IPS-NIHi11 (cell line): ENCODE measurements at regions not wholly inside any gene's neighbourhood (a gene's known extent, or its start where the extent isn't known, plus 50 kb on each side); places are given as distances from the start of the nearest gene placed in this dataset.
"Not testable (repeated sequence)": the region's sequence is repeated elsewhere in the genome, so short reads cannot be mapped to it uniquely, and the experiment has no call there.

ENCODE experiments used
- DNase-seq: peaks from one replicate; pipeline ENCODE4 v3.0.0; 2012; ENCODE audit warnings: mixed read lengths, low spot score

DNA sequence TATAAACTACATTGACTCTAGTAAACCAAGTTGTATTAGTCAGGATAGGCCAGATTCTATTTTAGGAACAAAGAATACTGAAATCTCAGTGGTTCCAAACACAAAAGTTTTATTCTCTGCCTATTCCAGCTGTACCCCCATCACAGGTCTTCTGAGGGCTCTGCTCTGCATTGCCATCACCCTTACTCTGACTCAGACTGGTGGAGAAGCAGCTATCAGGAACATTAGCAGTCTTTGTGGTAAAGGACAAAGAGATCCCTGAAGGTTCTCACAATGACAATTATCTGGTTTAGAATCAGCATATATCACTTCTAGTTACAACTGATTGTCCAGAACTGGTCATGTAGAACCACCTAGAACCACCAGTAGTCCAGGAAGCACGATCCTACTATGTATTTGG lies 251.1 kb downstream of the GLUD2 start:
- no peak for DNase-seq

GRCh38 chrX:121301356-121301755 lies 253.9 kb downstream of the GLUD2 start:
- no peak for DNase-seq

DNA sequence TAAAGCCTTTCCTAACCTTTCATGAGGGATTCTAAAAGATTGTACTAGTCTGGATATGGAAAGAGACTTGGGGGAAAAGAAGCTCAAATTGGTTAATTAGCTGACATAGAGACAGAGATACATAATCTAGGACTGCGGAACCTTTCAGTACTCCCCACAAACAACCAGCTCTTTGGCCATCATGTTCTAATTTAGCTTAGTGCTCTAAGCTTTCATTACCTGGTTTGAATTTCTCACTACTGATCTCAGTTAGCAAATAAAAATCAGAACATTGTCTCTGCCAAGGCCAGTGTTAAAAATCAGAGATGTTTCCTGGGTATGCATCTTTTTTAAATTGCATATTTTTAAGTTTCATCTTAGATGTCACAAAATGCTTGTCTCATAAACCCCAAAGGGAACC lies 254.4 kb downstream of the GLUD2 start:
- no peak for DNase-seq

- no peak for DNase-seq
Observed at GRCh38 chrX:121307449-121307848, 260.0 kb downstream of the GLUD2 start.

GRCh38 chrX:121308276-121308805 lies 260.9 kb downstream of the GLUD2 start:
- peak; percentile 26 for DNase-seq

- DNase-seq, result no peak
Observed at GRCh38 chrX:121310820-121311219, 263.4 kb downstream of the GLUD2 start.

DNA sequence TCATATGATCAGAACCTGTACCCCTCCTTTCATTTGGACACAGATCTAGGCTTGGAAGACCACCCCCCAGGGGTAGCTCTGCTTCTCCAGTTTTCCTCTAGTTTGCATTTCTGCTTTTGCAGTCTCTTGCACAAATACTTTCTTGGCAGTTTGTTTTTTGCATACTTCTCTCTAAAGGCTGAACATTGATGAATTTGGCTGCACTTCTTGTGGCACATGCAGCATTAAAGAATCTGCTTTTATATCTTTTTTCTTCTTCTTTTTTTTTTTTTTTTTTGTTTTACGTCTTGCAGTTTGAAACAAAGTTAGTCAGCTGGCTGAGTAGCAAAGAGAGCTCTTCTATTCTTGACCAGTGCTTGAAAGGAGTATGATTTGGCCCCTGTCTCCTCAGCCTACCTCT lies 273.0 kb downstream of the GLUD2 start:
- no peak for DNase-seq

DNA sequence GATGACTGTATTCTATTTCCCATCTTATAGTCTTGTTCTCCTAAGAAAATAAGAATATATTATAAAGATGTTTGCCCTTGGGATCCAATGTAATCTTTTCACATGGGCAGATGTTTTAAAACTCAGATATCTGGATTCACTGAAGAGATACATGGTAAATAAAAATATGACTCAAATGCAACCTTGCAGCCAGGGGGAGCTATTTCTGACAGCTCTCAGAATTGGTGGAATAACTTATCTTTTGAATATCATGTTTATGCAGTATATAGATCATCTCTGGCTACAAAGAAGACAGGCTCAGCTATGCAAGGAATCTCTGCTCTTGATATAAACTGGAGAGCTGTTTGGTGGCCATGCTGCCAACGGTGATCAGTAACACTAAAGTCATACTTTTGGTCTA lies 274.7 kb downstream of the GLUD2 start:
- no peak for DNase-seq

DNA sequence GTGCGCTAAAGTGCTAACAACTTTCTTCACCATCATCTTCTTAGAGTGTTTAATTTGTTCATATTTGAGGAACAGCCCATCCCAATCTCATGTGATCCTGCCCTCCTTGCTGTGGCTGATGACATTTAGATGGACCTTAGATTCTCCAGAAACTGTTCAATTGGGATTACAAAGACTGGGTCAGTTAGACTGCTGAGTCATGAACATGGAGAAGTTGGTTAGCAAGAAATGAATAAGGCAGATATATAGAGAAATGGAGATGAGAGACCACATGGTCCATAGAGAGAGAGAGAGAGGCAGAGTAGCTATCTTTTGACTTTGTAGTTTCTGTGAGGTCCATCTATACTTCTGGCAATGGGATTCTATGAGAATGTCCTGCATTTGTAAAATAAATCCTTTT lies 275.9 kb downstream of the GLUD2 start:
- no peak for DNase-seq

DNA sequence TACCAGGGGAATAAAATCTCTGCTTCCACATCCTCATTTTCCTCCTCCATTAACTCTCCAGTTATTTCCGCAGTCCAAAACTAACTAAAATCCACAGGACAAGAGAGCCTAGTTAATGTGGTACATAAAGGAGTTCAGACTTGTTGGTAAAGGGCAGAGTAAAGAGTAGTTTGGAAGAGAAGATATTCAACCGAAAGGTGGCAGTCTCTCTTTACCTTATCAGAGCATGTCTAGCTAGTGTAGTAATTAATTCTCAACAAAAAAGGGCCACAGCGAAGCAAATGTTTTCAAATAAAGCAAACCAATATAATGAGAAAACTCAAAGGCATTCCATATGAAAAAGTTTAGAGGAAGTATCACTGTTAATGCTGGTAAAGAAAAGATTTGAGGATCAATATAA lies 286.5 kb downstream of the GLUD2 start:
- no peak for DNase-seq

DNA sequence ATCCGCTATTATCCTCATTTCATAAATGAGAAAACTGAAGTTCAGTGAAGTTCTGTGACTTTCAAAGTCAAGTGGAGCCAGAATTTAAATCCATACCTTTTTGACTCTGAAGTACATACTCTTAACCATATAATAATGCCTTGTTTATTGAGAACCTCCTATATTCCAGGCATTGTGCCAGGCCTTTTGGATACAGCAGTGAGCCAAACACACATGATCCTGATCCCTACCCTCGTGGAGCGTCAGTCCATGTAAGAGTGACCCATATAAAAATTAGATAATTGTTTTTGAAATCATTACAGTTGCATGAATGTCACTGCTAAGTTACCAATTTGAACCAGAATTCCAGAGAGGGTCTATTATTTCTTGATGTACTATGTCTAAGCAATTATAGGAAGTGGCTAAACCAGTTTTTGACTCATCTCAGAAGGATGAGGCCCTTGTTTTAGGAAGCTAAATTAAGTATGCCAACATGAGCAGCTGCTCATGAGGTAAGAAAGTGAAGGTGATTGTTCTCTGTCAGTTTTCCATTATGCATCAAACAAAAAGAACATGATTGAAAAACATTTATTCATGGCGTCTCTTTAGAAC lies 289.5 kb downstream of the GLUD2 start:
- DNase-seq, result no peak

DNA sequence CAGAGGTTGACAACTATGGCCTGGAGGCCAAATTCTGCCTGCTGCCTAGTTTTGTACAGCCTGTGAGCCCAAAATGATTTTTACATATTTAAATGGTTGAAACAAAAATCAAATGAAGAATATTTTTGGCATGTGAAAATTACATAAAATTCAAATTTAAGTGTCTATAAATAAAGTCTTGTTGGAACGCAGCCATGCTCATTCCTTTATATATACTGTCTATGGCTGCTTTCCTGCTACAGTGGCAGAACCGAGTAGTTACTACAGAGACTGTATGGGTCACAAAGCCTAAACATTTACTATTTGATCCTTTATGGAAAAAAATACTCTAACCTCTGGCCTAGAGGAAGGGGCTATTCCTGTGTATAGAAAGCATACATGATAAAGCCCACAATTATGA lies 290.4 kb downstream of the GLUD2 start:
- no peak for DNase-seq

- DNase-seq, result no peak
Observed at GRCh38 chrX:121349263-121349662, 301.9 kb downstream of the GLUD2 start.

DNA sequence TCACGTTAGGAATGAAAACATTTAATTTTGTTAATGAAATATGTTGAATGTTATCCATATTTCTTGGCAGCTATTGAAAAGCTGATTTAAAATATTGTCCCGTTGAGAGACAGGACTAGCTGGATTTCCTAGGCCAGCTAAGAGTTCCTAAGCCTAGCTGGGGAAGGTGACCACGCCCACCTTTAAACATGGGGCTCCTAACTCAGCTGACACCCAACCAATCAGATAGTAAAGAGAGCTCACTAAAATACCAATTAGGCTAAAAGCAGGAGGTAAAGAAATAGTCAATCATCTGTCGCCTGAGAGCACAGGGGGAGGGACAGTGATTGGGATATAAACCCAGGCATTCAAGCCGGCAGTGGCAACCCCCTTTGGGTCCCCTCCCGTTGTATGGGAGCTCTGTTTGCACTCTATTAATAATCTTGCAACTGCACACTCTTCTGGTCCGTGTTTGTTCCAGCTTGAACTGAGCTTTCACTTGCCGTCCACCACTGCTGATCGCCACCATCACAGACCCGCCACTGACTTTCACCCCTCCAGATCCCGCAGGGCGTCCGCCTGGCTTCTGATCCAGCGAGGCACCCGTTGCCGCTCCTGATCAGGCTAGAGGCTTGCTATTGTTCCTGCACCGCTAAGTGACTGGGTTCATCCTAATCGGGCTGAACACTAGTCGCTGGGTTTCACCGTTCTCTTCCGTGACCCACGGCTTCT lies 308.9 kb downstream of the GLUD2 start:
- no peak for DNase-seq

GRCh38 chrX:121356850-121357171 lies 309.4 kb downstream of the GLUD2 start:
- no peak for DNase-seq

GRCh38 chrX:121360280-121360679 lies 312.9 kb downstream of the GLUD2 start:
- DNase-seq, result no peak

DNA sequence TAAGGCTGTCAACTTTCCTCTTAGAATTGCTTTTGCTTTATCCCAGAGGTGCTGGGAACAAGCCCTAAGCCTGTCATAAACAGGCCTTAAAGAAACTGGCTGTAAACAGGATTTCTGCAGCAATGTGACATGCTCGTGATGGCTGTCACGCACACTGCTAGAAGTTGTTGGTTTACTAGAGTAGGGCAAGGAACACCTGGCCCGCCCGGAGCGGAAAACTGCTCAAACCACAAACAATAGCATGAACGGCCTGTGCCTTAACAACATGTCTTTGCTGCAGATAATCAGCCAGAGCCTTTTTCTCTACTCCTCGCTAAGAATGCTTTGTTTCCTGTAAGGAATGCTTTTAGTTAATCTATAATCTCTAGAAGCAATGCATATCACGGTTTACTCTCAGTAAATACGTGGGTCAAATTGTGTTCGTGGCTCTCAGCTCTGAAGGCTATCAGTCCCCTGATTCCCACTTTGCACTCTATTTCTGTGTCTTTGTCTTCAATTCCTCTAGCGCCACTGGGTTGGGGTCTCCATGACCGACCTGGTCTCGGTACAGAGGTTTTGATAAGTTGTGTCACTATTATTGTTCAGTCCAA lies 318.3 kb downstream of the GLUD2 start:
- no peak for DNase-seq

- no peak for DNase-seq
Observed at GRCh38 chrX:121374471-121374870, 327.1 kb downstream of the GLUD2 start.

DNA sequence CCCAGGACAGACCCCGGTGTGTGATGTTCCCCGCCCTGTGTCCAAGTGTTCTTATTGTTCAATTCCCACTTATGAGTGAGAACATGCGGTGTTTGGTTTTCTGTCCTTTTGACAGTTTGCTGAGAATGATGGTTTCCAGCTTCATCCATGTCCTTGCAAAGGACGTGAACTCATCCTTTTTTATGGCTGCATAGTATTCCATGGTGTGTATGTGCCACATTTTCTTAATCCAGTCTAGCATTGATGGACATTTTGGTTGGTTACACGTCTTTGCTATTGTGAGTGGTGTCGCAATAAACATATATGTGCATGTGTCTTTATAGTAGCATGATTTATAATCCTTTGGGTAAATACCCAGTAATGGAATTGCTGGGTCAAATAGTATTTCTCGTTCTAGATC lies 334.5 kb downstream of the GLUD2 start:
- DNase-seq, result not testable (repeated sequence)

GRCh38 chrX:121389976-121390714 lies 342.7 kb downstream of the GLUD2 start:
- DNase-seq, result no peak

DNA sequence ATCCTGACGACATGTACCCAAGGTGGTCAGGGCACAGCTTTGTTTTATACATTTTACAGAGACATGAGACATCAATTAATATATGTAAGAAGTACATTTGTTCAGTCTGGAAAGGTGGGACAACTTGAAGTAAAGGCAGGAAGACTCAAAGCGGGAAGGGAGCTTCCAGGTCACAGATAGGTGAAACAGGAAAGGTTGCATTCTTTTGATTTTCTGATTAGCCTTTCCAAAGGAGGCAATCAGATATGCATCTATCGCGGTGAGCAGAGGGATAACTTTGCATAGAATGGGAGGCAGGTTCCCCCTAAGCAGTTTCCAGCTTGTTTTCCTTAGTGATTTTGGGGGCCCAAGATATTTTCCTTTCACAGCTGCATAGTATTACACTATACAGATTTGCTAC lies 358.4 kb downstream of the GLUD2 start:
- no peak for DNase-seq

- DNase-seq, result no peak
Observed at GRCh38 chrX:121407627-121408026, 360.2 kb downstream of the GLUD2 start.

DNA sequence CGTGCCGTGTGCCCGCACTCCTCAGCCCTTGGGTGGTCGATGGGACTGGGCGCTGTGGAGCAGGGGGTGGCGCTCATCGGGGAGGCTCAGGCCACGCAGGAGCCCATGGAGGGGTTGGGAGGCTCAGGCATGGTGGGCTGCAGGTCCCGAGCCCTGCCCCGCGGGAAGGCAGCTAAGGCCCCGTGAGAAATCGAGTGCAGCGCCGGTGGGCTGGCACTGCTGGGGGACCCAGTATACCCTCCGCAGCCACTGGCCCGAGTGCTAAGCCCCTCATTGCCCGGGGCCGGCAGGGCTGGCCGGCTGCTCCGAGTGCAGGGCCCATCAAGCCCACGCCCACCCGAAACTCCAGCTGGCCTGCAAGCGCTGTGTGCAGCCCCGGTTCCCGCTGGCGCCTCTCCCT lies 384.1 kb downstream of the GLUD2 start:
- not testable (repeated sequence) for DNase-seq
